ENCODE measurements at regions not wholly inside any gene's neighbourhood (a gene's known extent, or its start where the extent isn't known, plus 50 kb on each side); places are given as distances from the start of the nearest gene placed in this dataset.

DNA sequence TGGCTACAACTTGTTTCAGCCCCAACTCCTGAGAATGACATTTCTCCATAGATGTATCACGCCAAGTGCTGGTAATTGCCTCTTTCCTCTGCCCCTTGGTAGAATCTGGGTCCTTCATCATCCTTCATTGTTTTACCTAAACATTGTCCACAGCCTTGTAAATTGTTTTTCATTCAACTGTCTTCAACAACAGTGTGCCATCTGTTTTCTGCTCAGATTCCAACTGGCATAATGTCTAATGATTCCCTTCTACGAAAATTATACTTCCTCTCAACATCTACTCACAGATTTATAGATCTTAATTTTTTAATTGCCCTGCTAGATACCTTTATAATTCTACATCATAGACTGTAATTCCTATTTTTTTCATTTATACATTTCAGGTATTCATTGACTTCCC lies 226.9 kb downstream of the TPRG1 start:
- TF ChIP-seq, protein P1, sequence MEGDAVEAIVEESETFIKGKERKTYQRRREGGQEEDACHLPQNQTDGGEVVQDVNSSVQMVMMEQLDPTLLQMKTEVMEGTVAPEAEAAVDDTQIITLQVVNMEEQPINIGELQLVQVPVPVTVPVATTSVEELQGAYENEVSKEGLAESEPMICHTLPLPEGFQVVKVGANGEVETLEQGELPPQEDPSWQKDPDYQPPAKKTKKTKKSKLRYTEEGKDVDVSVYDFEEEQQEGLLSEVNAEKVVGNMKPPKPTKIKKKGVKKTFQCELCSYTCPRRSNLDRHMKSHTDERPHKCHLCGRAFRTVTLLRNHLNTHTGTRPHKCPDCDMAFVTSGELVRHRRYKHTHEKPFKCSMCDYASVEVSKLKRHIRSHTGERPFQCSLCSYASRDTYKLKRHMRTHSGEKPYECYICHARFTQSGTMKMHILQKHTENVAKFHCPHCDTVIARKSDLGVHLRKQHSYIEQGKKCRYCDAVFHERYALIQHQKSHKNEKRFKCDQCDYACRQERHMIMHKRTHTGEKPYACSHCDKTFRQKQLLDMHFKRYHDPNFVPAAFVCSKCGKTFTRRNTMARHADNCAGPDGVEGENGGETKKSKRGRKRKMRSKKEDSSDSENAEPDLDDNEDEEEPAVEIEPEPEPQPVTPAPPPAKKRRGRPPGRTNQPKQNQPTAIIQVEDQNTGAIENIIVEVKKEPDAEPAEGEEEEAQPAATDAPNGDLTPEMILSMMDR (conservative IDR thresholded peaks at IDR 0.05; ENCODE audit: low read length): no peak
- DNase-seq (ENCODE audit: low read depth): no peak
- H3K4me3 ChIP-seq (ENCODE audit: low read length): no peak overlapping the region

DNA sequence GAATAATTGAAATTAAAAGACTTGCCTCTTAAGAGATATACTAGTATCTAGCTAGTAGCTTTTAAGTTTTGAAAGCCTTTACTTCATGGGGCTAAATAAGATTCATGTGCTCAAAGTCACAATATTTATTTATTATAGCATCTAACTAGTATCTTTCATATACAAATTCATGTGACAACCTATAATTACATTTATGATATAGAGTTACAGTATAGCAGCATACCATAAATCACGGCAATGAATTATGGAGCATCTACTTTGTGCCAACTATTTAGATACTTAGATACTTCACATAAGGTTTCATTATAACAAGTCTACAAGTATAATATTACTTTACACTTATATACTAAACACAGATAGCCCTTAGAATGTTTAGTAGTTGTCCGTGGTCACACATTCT lies 229.4 kb downstream of the TPRG1 start:
- no peak for DNase-seq (ENCODE audit: low read depth)
- H3K4me3 ChIP-seq (ENCODE audit: low read length): no peak overlapping the region
- TF ChIP-seq, protein P1 (conservative IDR thresholded peaks at IDR 0.05; ENCODE audit: low read length): no peak

DNA sequence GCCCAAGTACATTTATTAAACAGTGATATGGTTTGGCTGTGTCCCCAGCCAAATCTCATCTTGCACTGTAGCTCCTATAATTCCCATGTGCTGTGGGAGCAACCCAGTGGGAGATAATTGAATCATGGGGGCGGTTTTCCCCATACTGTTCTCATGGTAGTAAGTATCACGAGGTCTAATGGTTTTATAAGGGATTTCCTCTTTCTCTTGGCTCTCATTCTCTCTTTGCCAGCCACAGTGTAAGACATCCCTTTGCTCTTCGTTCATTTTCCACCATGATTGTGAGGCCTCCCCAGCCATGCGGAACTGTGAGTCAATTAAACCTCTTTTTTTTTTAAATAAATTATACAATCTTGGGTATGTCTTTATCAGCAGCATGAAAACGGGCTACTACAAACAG lies 228.0 kb upstream of the TP63 start:
- H3K4me3 ChIP-seq (ENCODE audit: low read length): no peak overlapping the region
- TF ChIP-seq, protein P1 (conservative IDR thresholded peaks at IDR 0.05; ENCODE audit: low read length): no peak
- no peak for DNase-seq (ENCODE audit: low read depth)

DNA sequence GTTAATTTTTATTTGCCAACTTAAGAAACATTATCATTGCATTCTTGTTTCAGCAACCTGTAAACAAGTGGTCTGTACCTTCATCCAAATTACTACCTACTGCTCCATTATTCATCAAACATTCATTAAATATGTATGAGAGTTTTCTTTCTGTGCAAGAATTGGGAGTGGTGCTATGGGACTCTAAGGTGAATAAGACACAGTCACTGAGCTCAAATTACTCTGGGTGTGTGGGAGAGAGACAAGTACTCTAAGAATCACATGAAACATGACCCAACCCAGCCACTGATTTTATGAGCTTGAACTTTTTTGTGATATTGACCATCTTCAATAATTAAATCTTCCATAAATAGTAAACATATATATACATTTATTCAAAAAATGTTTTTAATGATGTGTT lies 227.2 kb upstream of the TP63 start:
- no peak for DNase-seq (ENCODE audit: low read depth)

DNA sequence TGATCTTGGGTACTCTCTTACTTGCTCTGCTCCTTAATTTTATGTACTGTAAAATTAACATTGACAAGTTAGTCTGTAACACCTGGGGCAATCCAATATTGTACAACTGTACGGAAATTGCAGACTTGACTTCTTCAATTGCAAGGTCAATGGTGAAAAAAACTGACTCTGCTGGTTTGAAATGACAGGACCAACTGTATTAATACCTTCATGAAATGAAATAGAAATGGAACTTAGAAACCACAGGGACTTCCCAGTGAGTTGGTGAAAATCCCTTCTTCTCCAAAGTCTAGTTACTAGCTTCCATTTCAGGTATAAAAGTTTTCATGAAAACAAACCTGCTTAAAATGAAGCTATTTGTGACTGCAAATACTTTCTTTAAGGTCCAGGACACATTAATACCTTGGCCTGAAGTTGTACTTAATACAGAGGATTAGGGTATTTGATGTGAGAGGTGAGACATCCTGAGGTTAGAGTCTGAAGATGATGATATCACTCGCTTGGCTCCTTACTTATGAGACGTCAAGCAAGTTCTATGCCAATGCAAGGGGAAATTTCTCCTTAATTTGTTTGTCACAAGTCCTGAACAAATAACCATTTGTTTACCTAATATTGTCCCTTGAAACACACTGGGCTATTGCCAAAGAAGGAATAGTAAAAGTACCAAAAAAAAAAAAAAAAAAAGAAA lies 226.2 kb upstream of the TP63 start:
- DNase-seq (ENCODE audit: low read depth): no peak
- TF ChIP-seq, protein P1 (conservative IDR thresholded peaks at IDR 0.05; ENCODE audit: low read length): no peak
- no peak overlapping the region for H3K4me3 ChIP-seq (ENCODE audit: low read length)

More for the DNA sequence above, 227.2 kb upstream of the TP63 start:
- TF ChIP-seq, protein P1 (conservative IDR thresholded peaks at IDR 0.05; ENCODE audit: low read length): no peak
- no peak overlapping the region for H3K4me3 ChIP-seq (ENCODE audit: low read length)

DNA sequence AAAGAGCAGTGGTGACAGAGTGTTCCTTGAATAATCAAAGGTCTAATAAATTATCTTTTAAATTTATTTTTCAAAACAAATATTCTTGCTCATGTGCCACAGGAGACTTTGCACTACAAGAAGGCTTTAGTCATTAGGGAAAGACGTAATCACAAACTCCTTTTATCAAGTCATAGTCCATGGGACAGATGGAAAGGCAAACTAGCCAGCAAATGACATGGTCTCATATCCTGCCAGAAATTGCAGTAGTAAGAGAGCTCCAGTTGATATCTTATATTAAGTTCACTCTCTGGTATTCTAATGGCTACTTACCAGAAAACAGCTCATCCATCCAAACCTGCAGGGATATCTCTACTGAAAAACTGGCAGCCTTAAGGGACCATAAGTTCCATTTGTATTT lies 225.0 kb upstream of the TP63 start:
- H3K4me3 ChIP-seq (ENCODE audit: low read length): no peak overlapping the region
- TF ChIP-seq, protein P1 (conservative IDR thresholded peaks at IDR 0.05; ENCODE audit: low read length): no peak
- DNase-seq (ENCODE audit: low read depth): no peak

DNA sequence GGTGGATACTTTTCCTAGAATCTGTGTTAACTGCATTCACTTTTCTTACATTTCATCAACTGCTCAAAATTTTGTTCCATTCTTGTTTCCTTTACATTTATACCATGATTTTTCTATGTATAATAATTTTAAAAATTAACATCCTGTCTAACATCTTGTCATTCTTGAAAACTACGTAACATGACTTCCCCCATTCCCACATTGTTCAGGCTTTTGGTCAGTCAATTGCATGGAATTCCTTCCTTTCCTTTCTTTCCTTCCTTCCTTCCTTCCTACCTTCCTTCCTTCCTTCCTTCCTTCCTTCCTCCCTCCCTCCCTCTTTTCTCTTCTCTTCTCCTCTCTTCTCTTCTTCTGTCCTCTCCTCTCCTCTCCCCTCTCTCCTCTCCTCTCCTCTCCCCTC lies 220.7 kb upstream of the TP63 start:
- TF ChIP-seq, protein P1 (conservative IDR thresholded peaks at IDR 0.05; ENCODE audit: low read length): no peak
- H3K4me3 ChIP-seq (ENCODE audit: low read length): no peak overlapping the region
- DNase-seq (ENCODE audit: low read depth): no peak

All from AG10803 (cell line).